GM19324 (cell line): ENCODE measurements at regions not wholly inside any gene's neighbourhood (a gene's known extent, or its start where the extent isn't known, plus 50 kb on each side); places are given as distances from the start of the nearest gene placed in this dataset.

Source experiments
- ATAC-seq: cut with Tn5 transposase; IDR thresholded peaks from one replicate; pipeline ENCODE4 v1.9.1; 2021; ENCODE audit warnings: mild to moderate bottlenecking, moderate library complexity; ENCODE audit not compliant: unreplicated experiment, low FRiP score

GRCh38 chr6:15960740-15961634, 167.9 kb upstream of the MYLIP start:
- ATAC-seq = no peak

GRCh38 chr6:15957655-15958169, 171.2 kb upstream of the MYLIP start:
- ATAC-seq = no peak

- ATAC-seq = no peak
These were observed 172.4 kb upstream of the MYLIP start for GRCh38 chr6:15956205-15957106.

GRCh38 chr6:15955484-15955883, 173.4 kb upstream of the MYLIP start:
- no peak for ATAC-seq

- ATAC-seq = no peak
These were observed 175.6 kb upstream of the MYLIP start for GRCh38 chr6:15953152-15953880.

- ATAC-seq = no peak
These were observed 176.4 kb upstream of the MYLIP start for GRCh38 chr6:15952231-15953151.

- no peak for ATAC-seq
These were observed 177.8 kb upstream of the MYLIP start for GRCh38 chr6:15950962-15951569.

- no peak for ATAC-seq
These were observed 178.9 kb upstream of the MYLIP start for GRCh38 chr6:15949982-15950381.

GRCh38 chr6:15948930-15949900, 179.7 kb upstream of the MYLIP start:
- ATAC-seq = no peak

GRCh38 chr6:15947923-15948322, 181.0 kb upstream of the MYLIP start:
- no peak for ATAC-seq

GRCh38 chr6:15947436-15947835, 181.4 kb upstream of the MYLIP start:
- no peak for ATAC-seq

- no peak for ATAC-seq
These were observed 182.0 kb upstream of the MYLIP start for GRCh38 chr6:15946701-15947385.

GRCh38 chr6:15945593-15946159, 183.2 kb upstream of the MYLIP start:
- ATAC-seq = no peak

GRCh38 chr6:15943423-15943822, 185.5 kb upstream of the MYLIP start:
- no peak for ATAC-seq

GRCh38 chr6:15941168-15941567, 187.7 kb upstream of the MYLIP start:
- no peak for ATAC-seq

GRCh38 chr6:15938107-15938506, 190.8 kb upstream of the MYLIP start:
- no peak for ATAC-seq

GRCh38 chr6:15937602-15938001, 191.3 kb upstream of the MYLIP start:
- ATAC-seq = no peak
